HepG2 (cell line): ENCODE measurements at regions not wholly inside any gene's neighbourhood (a gene's known extent, or its start where the extent isn't known, plus 50 kb on each side); places are given as distances from the start of the nearest gene placed in this dataset.

Source experiments
- CHD2 ChIP-seq: IDR thresholded peaks from 2 replicates; pipeline ENCODE4 v1.6.1; 2011; ENCODE audit warnings: low read depth, low read length, improper control_type of control experiment
- FOXK1 ChIP-seq: sonication (generic); formaldehyde crosslinking; IDR thresholded peaks from 2 replicates; pipeline ENCODE4 v1.4.0; 2020; ENCODE audit warnings: low read depth, missing genetic modification reagents, borderline replicate concordance
- KDM5B ChIP-seq: sonication (generic); formaldehyde crosslinking; IDR thresholded peaks from 2 replicates; pipeline ENCODE4 v1.4.0; 2020; ENCODE audit warnings: missing genetic modification reagents, mild to moderate bottlenecking, borderline replicate concordance
- SALL1 ChIP-seq: sonication (generic); formaldehyde crosslinking; IDR thresholded peaks from 2 replicates; pipeline ENCODE4 v1.8.0; 2022; ENCODE audit warnings: mild to moderate bottlenecking, missing genetic modification reagents
- ZNF20 ChIP-seq: sonication (generic); formaldehyde crosslinking; IDR thresholded peaks from 2 replicates; pipeline ENCODE4 v1.4.0; 2020; ENCODE audit warnings: mild to moderate bottlenecking, moderate library complexity, missing genetic modification reagents
- ZNF782 ChIP-seq: sonication (generic); formaldehyde crosslinking; IDR thresholded peaks from 2 replicates; pipeline ENCODE4 v1.4.0; 2020; ENCODE audit warnings: missing genetic modification reagents, mild to moderate bottlenecking, borderline replicate concordance
- TF ChIP-seq, protein P1 (sequence below): sonication (generic); formaldehyde crosslinking; IDR thresholded peaks from 2 replicates; pipeline ENCODE4 v1.4.0; 2020; ENCODE audit warnings: missing genetic modification reagents
- TF ChIP-seq, protein P2 (sequence below): sonication (generic); formaldehyde crosslinking; IDR thresholded peaks from 2 replicates; pipeline ENCODE4 v1.5.0; 2020; ENCODE audit warnings: missing genetic modification reagents
- TF ChIP-seq, protein P3 (sequence below): IDR thresholded peaks from 2 replicates; pipeline ENCODE4 v1.6.1; 2016; ENCODE audit warnings: missing compliant biosample characterization, missing genetic modification reagents, borderline replicate concordance
- TF ChIP-seq, protein P4 (sequence below): sonication (generic); formaldehyde crosslinking; IDR thresholded peaks from 2 replicates; pipeline ENCODE4 v1.4.0; 2020; ENCODE audit warnings: mild to moderate bottlenecking, missing genetic modification reagents

DNA sequence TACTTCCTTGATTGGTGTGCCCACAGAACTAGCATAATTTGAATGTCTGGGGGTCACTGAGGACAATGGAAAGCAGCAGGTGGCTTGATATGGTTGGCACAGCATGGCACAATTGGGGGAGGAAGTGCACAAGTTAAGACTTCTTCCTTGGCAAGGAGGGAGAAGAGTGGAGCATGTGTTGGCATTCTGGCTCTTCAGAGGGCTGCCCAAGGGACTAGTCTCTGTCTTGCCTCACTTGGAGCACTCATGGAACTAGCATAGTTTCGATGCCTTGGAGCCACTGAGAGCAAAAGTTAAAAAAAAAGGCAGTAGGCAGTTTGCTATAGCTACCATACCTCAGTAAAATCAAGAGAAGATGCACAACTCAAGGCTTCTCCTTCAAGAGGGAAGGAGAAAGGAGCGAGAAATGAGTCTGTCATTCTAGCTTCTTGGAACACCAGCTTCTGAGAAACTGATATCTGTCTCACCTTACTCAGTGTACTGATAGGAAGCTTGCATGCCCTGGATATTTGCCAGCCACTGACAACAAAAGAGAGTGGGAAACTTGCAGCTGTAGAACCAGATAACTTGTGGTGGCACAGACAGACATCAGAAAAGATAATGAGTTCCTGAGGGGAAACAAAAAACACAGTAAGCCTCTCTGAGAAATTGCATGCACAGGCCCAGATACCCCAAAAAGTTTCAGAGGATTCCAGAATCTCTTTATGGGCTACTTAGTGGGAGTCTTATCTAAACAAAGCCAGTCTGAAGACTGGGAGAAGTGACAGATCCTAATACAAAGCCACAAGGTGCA, 207.5 kb upstream of the SAMSN1 start (continued):
- TF ChIP-seq, protein P1, sequence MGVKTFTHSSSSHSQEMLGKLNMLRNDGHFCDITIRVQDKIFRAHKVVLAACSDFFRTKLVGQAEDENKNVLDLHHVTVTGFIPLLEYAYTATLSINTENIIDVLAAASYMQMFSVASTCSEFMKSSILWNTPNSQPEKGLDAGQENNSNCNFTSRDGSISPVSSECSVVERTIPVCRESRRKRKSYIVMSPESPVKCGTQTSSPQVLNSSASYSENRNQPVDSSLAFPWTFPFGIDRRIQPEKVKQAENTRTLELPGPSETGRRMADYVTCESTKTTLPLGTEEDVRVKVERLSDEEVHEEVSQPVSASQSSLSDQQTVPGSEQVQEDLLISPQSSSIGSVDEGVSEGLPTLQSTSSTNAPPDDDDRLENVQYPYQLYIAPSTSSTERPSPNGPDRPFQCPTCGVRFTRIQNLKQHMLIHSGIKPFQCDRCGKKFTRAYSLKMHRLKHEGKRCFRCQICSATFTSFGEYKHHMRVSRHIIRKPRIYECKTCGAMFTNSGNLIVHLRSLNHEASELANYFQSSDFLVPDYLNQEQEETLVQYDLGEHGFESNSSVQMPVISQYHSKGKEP (CRISPR knock-in tag): no peak
- no peak for TF ChIP-seq KDM5B (CRISPR knock-in tag)
- TF ChIP-seq, protein P2, sequence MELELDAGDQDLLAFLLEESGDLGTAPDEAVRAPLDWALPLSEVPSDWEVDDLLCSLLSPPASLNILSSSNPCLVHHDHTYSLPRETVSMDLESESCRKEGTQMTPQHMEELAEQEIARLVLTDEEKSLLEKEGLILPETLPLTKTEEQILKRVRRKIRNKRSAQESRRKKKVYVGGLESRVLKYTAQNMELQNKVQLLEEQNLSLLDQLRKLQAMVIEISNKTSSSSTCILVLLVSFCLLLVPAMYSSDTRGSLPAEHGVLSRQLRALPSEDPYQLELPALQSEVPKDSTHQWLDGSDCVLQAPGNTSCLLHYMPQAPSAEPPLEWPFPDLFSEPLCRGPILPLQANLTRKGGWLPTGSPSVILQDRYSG (CRISPR knock-in tag): no peak
- no peak for TF ChIP-seq FOXK1 (CRISPR knock-in tag)
- TF ChIP-seq SALL1 (CRISPR knock-in tag): no peak
- TF ChIP-seq ZNF782: no peak
- no peak for TF ChIP-seq ZNF20 (CRISPR knock-in tag)
- no peak for TF ChIP-seq CHD2
- TF ChIP-seq, protein P3, sequence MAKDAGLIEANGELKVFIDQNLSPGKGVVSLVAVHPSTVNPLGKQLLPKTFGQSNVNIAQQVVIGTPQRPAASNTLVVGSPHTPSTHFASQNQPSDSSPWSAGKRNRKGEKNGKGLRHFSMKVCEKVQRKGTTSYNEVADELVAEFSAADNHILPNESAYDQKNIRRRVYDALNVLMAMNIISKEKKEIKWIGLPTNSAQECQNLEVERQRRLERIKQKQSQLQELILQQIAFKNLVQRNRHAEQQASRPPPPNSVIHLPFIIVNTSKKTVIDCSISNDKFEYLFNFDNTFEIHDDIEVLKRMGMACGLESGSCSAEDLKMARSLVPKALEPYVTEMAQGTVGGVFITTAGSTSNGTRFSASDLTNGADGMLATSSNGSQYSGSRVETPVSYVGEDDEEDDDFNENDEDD: no peak
- TF ChIP-seq, protein P4, sequence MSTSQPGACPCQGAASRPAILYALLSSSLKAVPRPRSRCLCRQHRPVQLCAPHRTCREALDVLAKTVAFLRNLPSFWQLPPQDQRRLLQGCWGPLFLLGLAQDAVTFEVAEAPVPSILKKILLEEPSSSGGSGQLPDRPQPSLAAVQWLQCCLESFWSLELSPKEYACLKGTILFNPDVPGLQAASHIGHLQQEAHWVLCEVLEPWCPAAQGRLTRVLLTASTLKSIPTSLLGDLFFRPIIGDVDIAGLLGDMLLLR (CRISPR knock-in tag): no peak
